B cell (primary cell): ENCODE measurements at regions not wholly inside any gene's neighbourhood (a gene's known extent, or its start where the extent isn't known, plus 50 kb on each side); places are given as distances from the start of the nearest gene placed in this dataset.

Source experiments
- CTCF ChIP-seq: fragments of 200-600 bp; IDR thresholded peaks from one replicate; pipeline ENCODE4 v1.8.0; 2022; ENCODE audit warnings: antibody characterized with exemption, mild to moderate bottlenecking
- EZH2 ChIP-seq: IDR thresholded peaks from 2 replicates; pipeline ENCODE4 v1.6.1; 2012; ENCODE audit warnings: borderline replicate concordance, low read depth, mild to moderate bottlenecking, moderate library complexity, low read length; ENCODE audit not compliant: insufficient read depth, poor library complexity, severe bottlenecking

GRCh38 chr11:113627297-113627696 lies 78.8 kb downstream of the TMPRSS5 start:
- TF ChIP-seq CTCF (no peak), EZH2 (no peak)
